Spleen (tissue), 7 donors: ENCODE measurements at regions not wholly inside any gene's neighbourhood (a gene's known extent, or its start where the extent isn't known, plus 50 kb on each side); places are given as distances from the start of the nearest gene placed in this dataset.

Experiments used
- CTCF ChIP-seq, 11 experiments: fragments of 200-600 bp in 7 of 11; fragments of 450-650 bp in 4 of 11; sonication (generic) in 4 of 11; IDR thresholded peaks in 8 of 11; conservative IDR thresholded peaks in 3 of 11; 1 replicate in 7 of 11; 2 replicates in 4 of 11; pipeline versions ENCODE4 v1.4.0 to v1.8.0; 2016 to 2021; ENCODE audit warnings: antibody characterized with exemption in 11 of 11, inconsistent platforms in 4 of 11, mild to moderate bottlenecking in 1 of 11
- POLR2A ChIP-seq, 3 donors: fragments of 450-650 bp; IDR thresholded peaks; one replicate each; pipeline ENCODE4 v1.5.1; 2017; ENCODE audit warnings: antibody characterized with exemption in 3 of 3, mild to moderate bottlenecking in 1 of 3
- POLR2AphosphoS5 ChIP-seq, 3 donors: sonication (generic); formaldehyde crosslinking; IDR thresholded peaks; one replicate each; pipeline ENCODE4 v1.5.1; 2017; ENCODE audit warnings: antibody characterized with exemption in 3 of 3
- donor health status: DM: no; HTN: no; CAD: no; lungs with moderate emphysema.
- donor health status: DM: no; HTN: no; CAD: no.
- donor health status: DM: no; HTN: no; CAD: no.

- TF ChIP-seq CTCF (IDR thresholded peaks at IDR 0.05 in 8 of 11, conservative IDR thresholded peaks at IDR 0.05 in 3 of 11) (no peak), POLR2A (IDR thresholded peaks at IDR 0.05) (no peak), POLR2AphosphoS5 (IDR thresholded peaks at IDR 0.05) (no peak)
Measured at GRCh38 chr5:120327180-120327579, 136.9 kb upstream of the PRR16 start.
